ENCODE measurements at regions not wholly inside any gene's neighbourhood (a gene's known extent, or its start where the extent isn't known, plus 50 kb on each side); places are given as distances from the start of the nearest gene placed in this dataset.

DNA sequence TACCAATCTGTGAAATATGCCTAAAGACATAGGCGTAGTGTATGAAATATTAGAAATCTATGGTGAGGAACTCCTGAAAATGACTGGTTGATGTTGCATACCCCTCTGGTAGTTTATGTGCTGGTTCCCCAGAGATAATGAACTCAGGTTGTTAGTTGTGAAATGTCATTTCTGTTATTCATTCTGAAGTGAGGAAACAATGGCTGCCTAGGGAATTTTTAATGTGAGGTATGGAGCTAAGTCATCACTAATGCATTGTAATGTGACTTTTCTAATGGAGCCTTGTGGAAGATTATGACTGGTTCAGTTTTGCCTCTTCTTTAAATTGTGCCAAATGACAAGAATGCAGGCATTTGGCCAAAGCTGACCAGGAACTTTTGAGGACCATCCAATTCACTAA, 61.6 kb upstream of the RAB27B start:
- H2AFZ ChIP-seq (ENCODE audit: low read length) = no peak overlapping the region
- H3K27ac ChIP-seq (ENCODE audit: low read depth, low read length, poor library complexity, severe bottlenecking) = no peak overlapping the region
- no peaks in the 10 kb centered on the region for H3K4me1 ChIP-seq (ENCODE audit: insufficient read depth, low read length, severe bottlenecking)
- no peaks in the 10 kb centered on the region for H3K79me2 ChIP-seq (ENCODE audit: insufficient read depth, low read length)
- no peaks in the 10 kb centered on the region for H3K27me3 ChIP-seq (ENCODE audit: insufficient read depth, low read length)
- no peak overlapping the region for H3K9ac ChIP-seq (ENCODE audit: low read length)
- H3F3A ChIP-seq (ENCODE audit: insufficient read depth, low read length) = no peaks in the 10 kb centered on the region
- no peak overlapping the region for H3K4me3 ChIP-seq (ENCODE audit: low read depth, low read length, poor library complexity, severe bottlenecking)
- H4K20me1 ChIP-seq (ENCODE audit: insufficient read depth, low read length) = no peaks in the 10 kb centered on the region
- H3K4me2 ChIP-seq (ENCODE audit: low read length) = no peak overlapping the region
- no peak for TF ChIP-seq EZH2 (IDR thresholded peaks at IDR 0.05; ENCODE audit: borderline replicate concordance, low read length)
- TF ChIP-seq, protein P1, sequence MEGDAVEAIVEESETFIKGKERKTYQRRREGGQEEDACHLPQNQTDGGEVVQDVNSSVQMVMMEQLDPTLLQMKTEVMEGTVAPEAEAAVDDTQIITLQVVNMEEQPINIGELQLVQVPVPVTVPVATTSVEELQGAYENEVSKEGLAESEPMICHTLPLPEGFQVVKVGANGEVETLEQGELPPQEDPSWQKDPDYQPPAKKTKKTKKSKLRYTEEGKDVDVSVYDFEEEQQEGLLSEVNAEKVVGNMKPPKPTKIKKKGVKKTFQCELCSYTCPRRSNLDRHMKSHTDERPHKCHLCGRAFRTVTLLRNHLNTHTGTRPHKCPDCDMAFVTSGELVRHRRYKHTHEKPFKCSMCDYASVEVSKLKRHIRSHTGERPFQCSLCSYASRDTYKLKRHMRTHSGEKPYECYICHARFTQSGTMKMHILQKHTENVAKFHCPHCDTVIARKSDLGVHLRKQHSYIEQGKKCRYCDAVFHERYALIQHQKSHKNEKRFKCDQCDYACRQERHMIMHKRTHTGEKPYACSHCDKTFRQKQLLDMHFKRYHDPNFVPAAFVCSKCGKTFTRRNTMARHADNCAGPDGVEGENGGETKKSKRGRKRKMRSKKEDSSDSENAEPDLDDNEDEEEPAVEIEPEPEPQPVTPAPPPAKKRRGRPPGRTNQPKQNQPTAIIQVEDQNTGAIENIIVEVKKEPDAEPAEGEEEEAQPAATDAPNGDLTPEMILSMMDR (IDR thresholded peaks at IDR 0.05; ENCODE audit: low read length) = no peak
- no peaks in the 10 kb centered on the region for H3K9me3 ChIP-seq (ENCODE audit: low read length)
- no peaks in the 10 kb centered on the region for H3K36me3 ChIP-seq (ENCODE audit: insufficient read depth, low read length)
- H3K9me2 ChIP-seq (ENCODE audit: low read depth, low read length) = no peaks in the 10 kb centered on the region

DNA sequence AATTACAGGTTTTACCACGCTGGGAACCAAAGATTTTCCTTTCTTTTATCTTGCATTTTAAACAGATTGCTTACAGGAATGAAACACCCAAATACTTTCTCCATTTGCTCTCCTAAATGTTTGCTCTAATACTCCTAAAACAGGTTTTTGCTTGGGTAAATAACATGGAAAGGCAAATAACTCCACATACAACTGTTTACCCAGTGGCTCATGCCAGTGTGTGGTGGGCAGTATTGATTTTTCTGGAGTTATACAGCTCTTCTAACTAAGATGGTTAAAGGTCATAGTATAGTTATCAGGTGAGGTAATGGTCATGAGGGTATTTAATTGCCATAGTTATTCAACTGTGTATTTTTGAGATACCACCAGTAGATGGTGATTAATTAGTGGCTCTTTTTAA, 61.2 kb upstream of the RAB27B start:
- H3K9me3 ChIP-seq (ENCODE audit: low read length) = no peaks in the 10 kb centered on the region
- H3K27me3 ChIP-seq (ENCODE audit: insufficient read depth, low read length) = no peaks in the 10 kb centered on the region
- H3K4me3 ChIP-seq (ENCODE audit: low read depth, low read length, poor library complexity, severe bottlenecking) = no peak overlapping the region
- no peak overlapping the region for H3K4me2 ChIP-seq (ENCODE audit: low read length)
- H3K9me2 ChIP-seq (ENCODE audit: low read depth, low read length) = no peaks in the 10 kb centered on the region
- H3K36me3 ChIP-seq (ENCODE audit: insufficient read depth, low read length) = no peaks in the 10 kb centered on the region
- no peaks in the 10 kb centered on the region for H3K79me2 ChIP-seq (ENCODE audit: insufficient read depth, low read length)
- no peaks in the 10 kb centered on the region for H3F3A ChIP-seq (ENCODE audit: insufficient read depth, low read length)
- no peaks in the 10 kb centered on the region for H4K20me1 ChIP-seq (ENCODE audit: insufficient read depth, low read length)
- H3K4me1 ChIP-seq (ENCODE audit: insufficient read depth, low read length, severe bottlenecking) = no peaks in the 10 kb centered on the region
- H2AFZ ChIP-seq (ENCODE audit: low read length) = no peak overlapping the region
- TF ChIP-seq EZH2 (IDR thresholded peaks at IDR 0.05; ENCODE audit: borderline replicate concordance, low read length) = no peak
- TF ChIP-seq, protein P1 (IDR thresholded peaks at IDR 0.05; ENCODE audit: low read length) = no peak
- no peak overlapping the region for H3K9ac ChIP-seq (ENCODE audit: low read length)
- H3K27ac ChIP-seq (ENCODE audit: low read depth, low read length, poor library complexity, severe bottlenecking) = no peak overlapping the region

DNA sequence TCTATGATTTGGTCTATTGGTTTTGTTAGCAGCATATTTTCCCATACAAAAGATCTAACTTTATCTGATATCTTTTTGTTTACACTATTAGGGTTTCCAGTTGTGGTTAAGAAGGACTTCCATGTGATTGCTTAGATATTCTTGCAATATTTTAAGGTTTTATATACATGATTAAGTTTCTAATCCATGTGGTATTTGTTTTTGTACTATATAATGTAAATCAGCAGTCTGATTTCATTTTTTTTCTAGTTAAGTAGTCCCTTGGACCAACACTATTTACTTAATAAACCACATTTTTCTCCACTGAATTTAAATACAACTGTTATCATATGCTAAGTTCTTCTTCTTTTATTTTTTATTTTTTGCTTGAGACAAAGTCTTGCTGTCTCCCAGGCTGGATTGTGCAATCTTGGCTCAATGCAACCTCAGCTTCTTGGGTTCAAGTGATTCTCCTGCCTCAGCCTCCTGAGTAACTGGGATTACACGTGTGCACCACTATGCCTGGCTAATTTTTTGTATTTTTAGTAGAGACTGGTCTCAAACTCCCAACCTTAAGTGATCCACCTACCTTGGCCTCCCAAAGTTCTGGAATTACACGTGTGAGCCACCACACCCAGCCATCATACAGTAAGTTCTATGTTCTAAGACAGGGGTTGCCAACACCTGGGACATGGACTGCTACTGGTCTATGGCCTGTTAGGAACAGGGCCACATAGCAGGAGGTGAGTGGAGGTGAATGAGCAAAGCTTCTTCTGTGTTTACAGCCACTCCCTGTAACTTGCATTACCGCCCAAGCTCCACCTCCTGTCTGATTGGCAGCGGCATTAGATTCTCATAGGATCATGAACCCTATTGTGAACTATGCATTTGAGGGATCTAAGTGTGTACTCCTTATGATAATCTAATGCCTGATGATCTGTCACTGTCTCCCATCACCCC, 58.5 kb upstream of the RAB27B start:
- no peak overlapping the region for H3K27ac ChIP-seq (ENCODE audit: low read depth, low read length, poor library complexity, severe bottlenecking)
- no peak overlapping the region for H2AFZ ChIP-seq (ENCODE audit: low read length)
- H3K4me1 ChIP-seq (ENCODE audit: insufficient read depth, low read length, severe bottlenecking) = no peaks in the 10 kb centered on the region
- no peak for TF ChIP-seq EZH2 (IDR thresholded peaks at IDR 0.05; ENCODE audit: borderline replicate concordance, low read length)
- TF ChIP-seq, protein P1 (IDR thresholded peaks at IDR 0.05; ENCODE audit: low read length) = no peak
- H3K36me3 ChIP-seq (ENCODE audit: insufficient read depth, low read length) = no peaks in the 10 kb centered on the region
- H3K4me3 ChIP-seq (ENCODE audit: low read depth, low read length, poor library complexity, severe bottlenecking) = no peak overlapping the region
- no peaks in the 10 kb centered on the region for H4K20me1 ChIP-seq (ENCODE audit: insufficient read depth, low read length)
- H3K9ac ChIP-seq (ENCODE audit: low read length) = no peak overlapping the region
- H3K9me2 ChIP-seq (ENCODE audit: low read depth, low read length) = no peaks in the 10 kb centered on the region
- no peaks in the 10 kb centered on the region for H3K27me3 ChIP-seq (ENCODE audit: insufficient read depth, low read length)
- H3K4me2 ChIP-seq (ENCODE audit: low read length) = no peak overlapping the region
- H3F3A ChIP-seq (ENCODE audit: insufficient read depth, low read length) = no peaks in the 10 kb centered on the region
- no peaks in the 10 kb centered on the region for H3K9me3 ChIP-seq (ENCODE audit: low read length)
- H3K79me2 ChIP-seq (ENCODE audit: insufficient read depth, low read length) = no peaks in the 10 kb centered on the region
